ENCODE measurements at regions not wholly inside any gene's neighbourhood (a gene's known extent, or its start where the extent isn't known, plus 50 kb on each side); places are given as distances from the start of the nearest gene placed in this dataset.

DNA sequence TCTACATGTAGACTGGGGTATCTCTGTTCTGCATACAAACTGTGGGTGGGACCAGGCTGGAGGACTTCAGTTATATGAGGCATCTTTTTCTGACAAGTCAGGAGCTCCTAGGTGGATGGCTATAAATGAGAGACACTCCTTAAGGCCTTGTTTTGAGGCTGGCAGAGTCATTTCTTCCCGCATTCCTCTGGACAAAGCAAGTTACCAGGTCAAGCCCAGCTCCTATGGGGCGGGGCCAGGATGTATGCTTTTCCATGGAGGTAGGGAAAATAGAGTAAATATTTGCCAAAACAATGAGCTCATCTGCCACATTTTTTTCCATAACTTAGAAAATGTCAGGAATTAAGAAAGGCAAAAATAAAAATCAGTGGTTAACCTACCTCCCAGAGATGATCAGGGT, 283.4 kb downstream of the GPR37 start:
- no peak overlapping the region for H2AFZ ChIP-seq (ENCODE audit: low read length)
- H3K9me3 Mint-ChIP-seq = no peaks in the 10 kb centered on the region
- no peak overlapping the region for H2BK12ac ChIP-seq (ENCODE audit: insufficient read length, low read depth, low read length)
- H3T11ph ChIP-seq (ENCODE audit: low read length) = no peak overlapping the region
- no peak overlapping the region for H3K27ac ChIP-seq (ENCODE audit: insufficient read length, low read depth, low read length)
- H3K79me1 ChIP-seq (ENCODE audit: insufficient read depth, low read depth, low read length, poor library complexity, severe bottlenecking) = no peaks in the 10 kb centered on the region
- no peak overlapping the region for H2BK20ac ChIP-seq (ENCODE audit: low read depth, low read length, poor library complexity, severe bottlenecking)
- TF ChIP-seq CTCF (conservative IDR thresholded peaks at IDR 0.05) = no peak
- no peak overlapping the region for H3K4me2 ChIP-seq (ENCODE audit: insufficient read depth, insufficient read length, low read length)
- H3K23ac ChIP-seq (ENCODE audit: insufficient read length, low read depth, low read length) = no peak overlapping the region
- no peak overlapping the region for H3K27ac Mint-ChIP-seq
- H3K4me3 Mint-ChIP-seq = no peak overlapping the region
- no peak overlapping the region for H3K56ac ChIP-seq (ENCODE audit: insufficient read length, low read depth, low read length)
- WGBS (ENCODE audit: extremely low coverage, insufficient read length, low lambda C conversion rate) = no CpG with 5 or more reads among the region's 2 CpGs
- H3K9ac ChIP-seq (ENCODE audit: extremely low read depth, insufficient read length, low read length) = no peak overlapping the region
- no peak overlapping the region for H4K5ac ChIP-seq (ENCODE audit: insufficient read length, low read depth, low read length)
- H2AK5ac ChIP-seq (ENCODE audit: insufficient read length, low read length) = no peak overlapping the region
- H2BK120ac ChIP-seq (ENCODE audit: low read depth, low read length, poor library complexity, severe bottlenecking) = no peak overlapping the region
- no peaks in the 10 kb centered on the region for H3K79me2 ChIP-seq (ENCODE audit: insufficient read depth, low read length)
- DNase-seq = no peak
- H3K18ac ChIP-seq (ENCODE audit: insufficient read length, low read depth, low read length) = no peak overlapping the region
- H4K91ac ChIP-seq (ENCODE audit: insufficient read length, low read depth, low read length) = no peak overlapping the region
- H3K4ac ChIP-seq (ENCODE audit: low read depth, low read length) = no peak overlapping the region
- no peak overlapping the region for H4K8ac ChIP-seq (replicated peaks; ENCODE audit: insufficient read length, low read depth, low read length)
- no peaks in the 10 kb centered on the region; a peak in 1 of 7 replicates for H3K36me3 Mint-ChIP-seq (ENCODE audit: insufficient read depth in 1 of 3, low read depth in 3 of 3)
- no peak overlapping the region for H2BK15ac ChIP-seq (ENCODE audit: low read depth, low read length)
- no peaks in the 10 kb centered on the region for H3K27me3 Mint-ChIP-seq (ENCODE audit: low read depth)
- H3K27me3 ChIP-seq (ENCODE audit: insufficient read depth, low read length) = no peaks in the 10 kb centered on the region
- H3K14ac ChIP-seq (ENCODE audit: insufficient read depth, low read length) = no peak overlapping the region
- H3K4me1 ChIP-seq (ENCODE audit: insufficient read depth, low read length) = no peaks in the 10 kb centered on the region
- H3K4me1 Mint-ChIP-seq = peaks cover 4 to 6% of the 10 kb centered on the region in 2 experiments; a peak in 3 of 4 replicates
- no peaks in the 10 kb centered on the region for H3K23me2 ChIP-seq (ENCODE audit: insufficient read length, low read depth, low read length, poor library complexity, severe bottlenecking)
- H2BK5ac ChIP-seq (ENCODE audit: insufficient read length, low read length) = no peak overlapping the region
- no peaks in the 10 kb centered on the region for H4K20me1 ChIP-seq (ENCODE audit: control insufficient read depth, insufficient read depth, insufficient read length)
- no peaks in the 10 kb centered on the region for H3K9me3 ChIP-seq (ENCODE audit: control insufficient read depth, low read depth, low read length)

Measured in H9 (cell line).